SK-N-MC (cell line): ENCODE measurements at regions not wholly inside any gene's neighbourhood (a gene's known extent, or its start where the extent isn't known, plus 50 kb on each side); places are given as distances from the start of the nearest gene placed in this dataset.

Experiments used
- EZH2 ChIP-seq: fragments of 200-600 bp; sonication (generic); IDR thresholded peaks from one replicate; pipeline ENCODE4 v1.6.1; 2017; ENCODE audit warnings: antibody characterized with exemption
- FOXP2 ChIP-seq: optimal IDR thresholded peaks from 2 replicates; pipeline ENCODE3; 2011; ENCODE audit warnings: mild to moderate bottlenecking, moderate library complexity; ENCODE audit not compliant: insufficient read depth; ENCODE audit errors: extremely low read length, control extremely low read depth
- POLR2AphosphoS5 ChIP-seq: IDR thresholded peaks from 2 replicates; pipeline ENCODE4 v1.6.1; 2012; ENCODE audit warnings: mild to moderate bottlenecking, low read depth, low read length, borderline replicate concordance

DNA sequence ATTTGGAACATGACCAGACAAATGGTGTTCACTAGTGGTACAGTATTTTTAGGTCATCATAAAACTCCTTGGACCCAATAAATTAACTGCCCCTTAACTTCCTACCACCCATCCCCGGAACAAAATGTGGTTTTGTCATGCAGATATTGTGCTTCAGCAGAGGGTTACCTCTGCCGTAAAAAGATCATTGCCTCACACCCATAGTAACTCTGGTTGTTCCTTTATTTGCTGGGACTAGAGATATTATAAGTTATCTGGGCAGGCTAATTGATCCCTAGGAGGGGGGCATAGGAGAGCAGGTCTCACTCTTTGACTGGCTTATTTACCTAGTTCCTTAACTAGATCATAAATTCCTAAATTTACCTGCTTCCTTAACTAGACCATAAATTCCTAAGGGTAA, 1343.9 kb upstream of the CHAC2 start:
- TF ChIP-seq POLR2AphosphoS5 (no peak), EZH2 (no peak), FOXP2 (no peak)
